HEK293 (cell line): ENCODE measurements at regions not wholly inside any gene's neighbourhood (a gene's known extent, or its start where the extent isn't known, plus 50 kb on each side); places are given as distances from the start of the nearest gene placed in this dataset.

ENCODE experiments used
- CTCF ChIA-PET: fragments of 350-600 bp; formaldehyde crosslinking; extraction: SDS; loops from one replicate; lab custom pipeline; 2021; ENCODE audit warnings: antibody characterized with exemption; lab: Yijun Ruan, JAX
- POLR2A ChIA-PET: fragments of 300-600 bp; formaldehyde crosslinking; extraction: SDS; loops from one replicate; lab custom pipeline; 2020; ENCODE audit warnings: antibody characterized with exemption, inconsistent platforms; lab: Yijun Ruan, JAX
- H3K27ac ChIP-seq: fragments of 200-500 bp; sonication (Bioruptor generic); 2 replicates; pipeline ENCODE4 v1.5.1; 2014; ENCODE audit warnings: low read depth, low read length, control low read depth, inconsistent platforms; ENCODE audit errors: extremely low read depth
- H3K36me3 ChIP-seq, 2 experiments: fragments of 200-500 bp in 1 of 2; sonication (Bioruptor generic) in 1 of 2; 1 replicate in 1 of 2; 2 replicates in 1 of 2; pipeline ENCODE4 v1.5.1; 2014 to 2017; ENCODE audit warnings: inconsistent platforms in 2 of 2, low read length in 2 of 2; ENCODE audit not compliant: control insufficient read depth in 2 of 2, insufficient read depth in 1 of 2
- H3K4me1 ChIP-seq: fragments of 200-500 bp; sonication (Bioruptor generic); 2 replicates; pipeline ENCODE4 v1.5.1; 2014; ENCODE audit warnings: mild to moderate bottlenecking, low read length, inconsistent platforms; ENCODE audit not compliant: control insufficient read depth, insufficient read depth
- H3K4me3 ChIP-seq: 2 replicates; pipeline ENCODE4 v1.5.1; 2011; ENCODE audit warnings: low read depth, mild to moderate bottlenecking, control low read depth, low read length, moderate library complexity
- H3K9me3 ChIP-seq: fragments of 200-500 bp; sonication (Bioruptor generic); 2 replicates; pipeline ENCODE4 v1.5.1; 2014; ENCODE audit warnings: low read depth, low read length, inconsistent platforms; ENCODE audit not compliant: control insufficient read depth, insufficient read depth
- KLF7 ChIP-seq: fragments of 450-650 bp; formaldehyde crosslinking; IDR thresholded peaks from 2 replicates; pipeline ENCODE4 v1.5.1; 2016; ENCODE audit warnings: missing biosample characterization, missing genetic modification characterization, borderline replicate concordance
- MEIS1 ChIP-seq: sonication (generic); formaldehyde crosslinking; IDR thresholded peaks from 2 replicates; pipeline ENCODE4 v1.8.1; 2022; ENCODE audit warnings: missing genetic modification reagents, mild to moderate bottlenecking, borderline replicate concordance
- OVOL3 ChIP-seq: fragments of 450-650 bp; formaldehyde crosslinking; IDR thresholded peaks from 2 replicates; pipeline ENCODE4 v1.5.1; 2016; ENCODE audit warnings: missing biosample characterization, missing genetic modification characterization
- ZBTB17 ChIP-seq: fragments of 450-650 bp; formaldehyde crosslinking; IDR thresholded peaks from 2 replicates; pipeline ENCODE4 v1.5.1; 2016; ENCODE audit warnings: missing biosample characterization, missing genetic modification characterization
- ZFHX2 ChIP-seq: fragments of 450-650 bp; formaldehyde crosslinking; conservative IDR thresholded peaks from 2 replicates; pipeline ENCODE4 v1.5.1; 2016; ENCODE audit warnings: missing biosample characterization, missing genetic modification characterization
- ZNF211 ChIP-seq: fragments of 450-650 bp; formaldehyde crosslinking; IDR thresholded peaks from 2 replicates; pipeline ENCODE4 v1.5.1; 2016; ENCODE audit warnings: low read depth, missing biosample characterization, missing genetic modification characterization
- ZNF324 ChIP-seq: fragments of 450-650 bp; formaldehyde crosslinking; IDR thresholded peaks from 2 replicates; pipeline ENCODE4 v1.5.1; 2016; ENCODE audit warnings: missing biosample characterization, missing genetic modification characterization
- ZNF335 ChIP-seq: fragments of 450-650 bp; formaldehyde crosslinking; conservative IDR thresholded peaks from 2 replicates; pipeline ENCODE4 v1.5.1; 2016; ENCODE audit warnings: missing biosample characterization, missing genetic modification characterization
- ZNF366 ChIP-seq: fragments of 450-650 bp; formaldehyde crosslinking; conservative IDR thresholded peaks from 2 replicates; pipeline ENCODE4 v1.5.1; 2016; ENCODE audit warnings: missing biosample characterization, missing genetic modification characterization
- ZNF529 ChIP-seq: fragments of 450-650 bp; formaldehyde crosslinking; IDR thresholded peaks from 2 replicates; pipeline ENCODE4 v1.5.1; 2017; ENCODE audit warnings: missing genetic modification characterization, missing biosample characterization; ENCODE audit not compliant: insufficient replicate concordance
- ZNF558 ChIP-seq: fragments of 450-650 bp; formaldehyde crosslinking; IDR thresholded peaks from 2 replicates; pipeline ENCODE4 v1.5.1; 2016; ENCODE audit warnings: missing biosample characterization, missing genetic modification characterization
- ZNF561 ChIP-seq: fragments of 450-650 bp; IDR thresholded peaks from 2 replicates; pipeline ENCODE4 v1.5.1; 2018; ENCODE audit warnings: missing biosample characterization, missing genetic modification characterization, borderline replicate concordance
- ZNF626 ChIP-seq: fragments of 450-650 bp; sonication (Bioruptor Pico); formaldehyde crosslinking; IDR thresholded peaks from 2 replicates; pipeline ENCODE4 v1.5.1; 2018; ENCODE audit warnings: missing biosample characterization, missing genetic modification characterization, inconsistent platforms
- ZNF670 ChIP-seq: fragments of 450-650 bp; formaldehyde crosslinking; IDR thresholded peaks from 2 replicates; pipeline ENCODE4 v1.5.1; 2016; ENCODE audit warnings: missing biosample characterization, missing genetic modification characterization, low read depth
- ZNF768 ChIP-seq: fragments of 450-650 bp; formaldehyde crosslinking; IDR thresholded peaks from 2 replicates; pipeline ENCODE4 v1.5.1; 2018; ENCODE audit warnings: missing biosample characterization, mild to moderate bottlenecking, missing genetic modification characterization
- ZNF776 ChIP-seq: fragments of 450-650 bp; formaldehyde crosslinking; IDR thresholded peaks from 2 replicates; pipeline ENCODE4 v1.5.0; 2017; ENCODE audit warnings: missing biosample characterization, missing genetic modification characterization, borderline replicate concordance
- ZNF785 ChIP-seq: fragments of 450-650 bp; formaldehyde crosslinking; IDR thresholded peaks from 2 replicates; pipeline ENCODE4 v1.5.1; 2016; ENCODE audit warnings: missing biosample characterization, missing genetic modification characterization
- TF ChIP-seq, protein P1 (sequence below): fragments of 450-650 bp; formaldehyde crosslinking; IDR thresholded peaks from 2 replicates; pipeline ENCODE4 v1.5.1; 2017; ENCODE audit warnings: missing biosample characterization, missing genetic modification characterization
- TF ChIP-seq, protein P2 (sequence below): fragments of 450-650 bp; formaldehyde crosslinking; IDR thresholded peaks from 2 replicates; pipeline ENCODE4 v1.5.1; 2016; ENCODE audit warnings: missing biosample characterization, missing genetic modification characterization
- TF ChIP-seq, protein P3 (sequence below): fragments of 450-650 bp; formaldehyde crosslinking; IDR thresholded peaks from 2 replicates; pipeline ENCODE4 v1.5.1; 2017; ENCODE audit warnings: missing biosample characterization, missing genetic modification characterization
- TF ChIP-seq, protein P4 (sequence below): fragments of 450-650 bp; formaldehyde crosslinking; IDR thresholded peaks from 2 replicates; pipeline ENCODE4 v1.5.1; 2016; ENCODE audit warnings: missing biosample characterization, missing genetic modification characterization

DNA sequence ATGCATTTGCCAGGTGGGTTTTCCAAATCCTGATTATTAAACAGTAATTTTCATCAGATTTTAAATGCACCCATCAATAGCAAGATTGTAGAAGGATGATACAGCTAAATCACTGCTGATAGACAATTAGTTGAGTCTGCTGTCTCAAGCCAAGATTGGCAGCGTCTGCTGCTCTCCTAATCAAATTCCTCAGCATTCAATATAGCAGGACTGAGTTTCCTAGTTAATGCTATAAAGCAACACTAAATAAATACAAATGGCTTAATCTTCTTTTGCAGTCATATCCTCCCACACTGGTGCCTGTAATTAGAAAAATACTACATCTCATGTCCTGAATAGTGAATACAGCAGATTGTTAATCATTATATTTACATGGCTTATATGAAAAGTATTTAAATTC lies 1028.8 kb downstream of the ADGRL2 start (continued):
- TF ChIP-seq ZNF366 (tag by site-specific recombination), result no peak
- no peak for TF ChIP-seq ZNF670 (tag by site-specific recombination)
- TF ChIP-seq ZNF776 (tag by site-specific recombination), result no peak
- TF ChIP-seq ZNF558, result no peak
- no peak for TF ChIP-seq ZNF529 (tag by site-specific recombination)
- TF ChIP-seq ZNF785, result no peak
- no peak for TF ChIP-seq MEIS1 (CRISPR knock-in tag)

DNA sequence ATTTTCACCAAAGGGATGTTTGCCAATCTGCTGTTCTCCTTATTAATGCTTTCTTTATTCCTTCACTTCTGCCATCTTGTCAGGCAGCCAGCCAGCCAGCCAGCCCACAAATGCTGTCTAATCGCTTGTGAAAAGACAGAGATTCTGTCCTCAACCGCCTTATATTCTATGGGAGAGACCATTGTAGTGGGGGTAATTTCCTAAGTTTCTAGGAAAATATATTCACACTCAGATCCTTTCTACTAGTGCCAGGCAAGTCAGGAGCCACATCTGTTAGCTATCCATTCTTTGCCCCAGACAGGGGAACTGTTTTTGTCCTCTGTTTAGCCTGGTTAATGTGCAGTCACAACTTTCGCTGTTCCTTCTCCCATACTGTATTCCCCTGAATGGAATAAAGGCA lies 1023.1 kb downstream of the ADGRL2 start:
- POLR2A ChIA-PET, result no interaction called here

DNA sequence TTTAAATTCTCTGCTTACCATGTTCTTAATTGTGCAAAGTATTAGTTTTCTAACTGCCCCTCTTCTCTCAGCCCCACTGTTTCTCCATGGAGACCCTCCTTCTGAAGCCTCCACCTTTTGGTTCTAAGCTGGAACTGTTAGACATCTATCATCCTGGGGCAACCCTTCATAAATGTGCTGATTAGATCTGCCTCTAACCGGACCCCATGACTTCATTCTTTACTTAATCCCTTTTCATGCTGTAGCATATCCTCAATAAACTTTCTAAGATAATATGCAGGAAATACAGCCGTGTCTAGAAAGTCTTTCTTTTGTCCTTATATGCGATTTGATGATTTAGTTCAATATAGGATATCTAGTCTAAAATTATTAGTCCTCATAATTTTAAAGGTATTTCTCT lies 1020.1 kb downstream of the ADGRL2 start:
- Histone ChIP-seq H3K36me3 (no peaks in the 10 kb centered on the region), H3K4me1 (no peaks in the 10 kb centered on the region), H3K27ac (no peak overlapping the region), H3K9me3 (no peaks in the 10 kb centered on the region), H3K4me3 (no peak overlapping the region)
- POLR2A ChIA-PET, result no interaction called here
- CTCF ChIA-PET, result interaction anchor here (1.4 kb wide), 1 partner anchor 12 kb away, joined by 3 read pairs; no protein-coding TSS in a partner anchor
- TF ChIP-seq ZNF561 (tag by site-specific recombination), result no peak
- TF ChIP-seq ZNF366 (tag by site-specific recombination), result no peak
- TF ChIP-seq, protein P1, sequence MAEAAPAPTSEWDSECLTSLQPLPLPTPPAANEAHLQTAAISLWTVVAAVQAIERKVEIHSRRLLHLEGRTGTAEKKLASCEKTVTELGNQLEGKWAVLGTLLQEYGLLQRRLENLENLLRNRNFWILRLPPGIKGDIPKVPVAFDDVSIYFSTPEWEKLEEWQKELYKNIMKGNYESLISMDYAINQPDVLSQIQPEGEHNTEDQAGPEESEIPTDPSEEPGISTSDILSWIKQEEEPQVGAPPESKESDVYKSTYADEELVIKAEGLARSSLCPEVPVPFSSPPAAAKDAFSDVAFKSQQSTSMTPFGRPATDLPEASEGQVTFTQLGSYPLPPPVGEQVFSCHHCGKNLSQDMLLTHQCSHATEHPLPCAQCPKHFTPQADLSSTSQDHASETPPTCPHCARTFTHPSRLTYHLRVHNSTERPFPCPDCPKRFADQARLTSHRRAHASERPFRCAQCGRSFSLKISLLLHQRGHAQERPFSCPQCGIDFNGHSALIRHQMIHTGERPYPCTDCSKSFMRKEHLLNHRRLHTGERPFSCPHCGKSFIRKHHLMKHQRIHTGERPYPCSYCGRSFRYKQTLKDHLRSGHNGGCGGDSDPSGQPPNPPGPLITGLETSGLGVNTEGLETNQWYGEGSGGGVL (tag by site-specific recombination), result no peak
- TF ChIP-seq ZNF768, result no peak
- no peak for TF ChIP-seq ZNF324 (tag by site-specific recombination)
- no peak for TF ChIP-seq KLF7 (tag by site-specific recombination)
- TF ChIP-seq ZNF626 (tag by site-specific recombination), result no peak
- TF ChIP-seq, protein P2, sequence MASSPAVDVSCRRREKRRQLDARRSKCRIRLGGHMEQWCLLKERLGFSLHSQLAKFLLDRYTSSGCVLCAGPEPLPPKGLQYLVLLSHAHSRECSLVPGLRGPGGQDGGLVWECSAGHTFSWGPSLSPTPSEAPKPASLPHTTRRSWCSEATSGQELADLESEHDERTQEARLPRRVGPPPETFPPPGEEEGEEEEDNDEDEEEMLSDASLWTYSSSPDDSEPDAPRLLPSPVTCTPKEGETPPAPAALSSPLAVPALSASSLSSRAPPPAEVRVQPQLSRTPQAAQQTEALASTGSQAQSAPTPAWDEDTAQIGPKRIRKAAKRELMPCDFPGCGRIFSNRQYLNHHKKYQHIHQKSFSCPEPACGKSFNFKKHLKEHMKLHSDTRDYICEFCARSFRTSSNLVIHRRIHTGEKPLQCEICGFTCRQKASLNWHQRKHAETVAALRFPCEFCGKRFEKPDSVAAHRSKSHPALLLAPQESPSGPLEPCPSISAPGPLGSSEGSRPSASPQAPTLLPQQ (tag by site-specific recombination), result no peak
- TF ChIP-seq, protein P3, sequence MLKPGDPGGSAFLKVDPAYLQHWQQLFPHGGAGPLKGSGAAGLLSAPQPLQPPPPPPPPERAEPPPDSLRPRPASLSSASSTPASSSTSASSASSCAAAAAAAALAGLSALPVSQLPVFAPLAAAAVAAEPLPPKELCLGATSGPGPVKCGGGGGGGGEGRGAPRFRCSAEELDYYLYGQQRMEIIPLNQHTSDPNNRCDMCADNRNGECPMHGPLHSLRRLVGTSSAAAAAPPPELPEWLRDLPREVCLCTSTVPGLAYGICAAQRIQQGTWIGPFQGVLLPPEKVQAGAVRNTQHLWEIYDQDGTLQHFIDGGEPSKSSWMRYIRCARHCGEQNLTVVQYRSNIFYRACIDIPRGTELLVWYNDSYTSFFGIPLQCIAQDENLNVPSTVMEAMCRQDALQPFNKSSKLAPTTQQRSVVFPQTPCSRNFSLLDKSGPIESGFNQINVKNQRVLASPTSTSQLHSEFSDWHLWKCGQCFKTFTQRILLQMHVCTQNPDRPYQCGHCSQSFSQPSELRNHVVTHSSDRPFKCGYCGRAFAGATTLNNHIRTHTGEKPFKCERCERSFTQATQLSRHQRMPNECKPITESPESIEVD (tag by site-specific recombination), result no peak
- TF ChIP-seq OVOL3 (tag by site-specific recombination), result no peak
- TF ChIP-seq ZFHX2, result no peak
- TF ChIP-seq ZNF211 (tag by site-specific recombination), result no peak

More for the DNA sequence above, 1023.1 kb downstream of the ADGRL2 start:
- Histone ChIP-seq H3K36me3 (no peaks in the 10 kb centered on the region), H3K9me3 (no peaks in the 10 kb centered on the region), H3K27ac (no peak overlapping the region), H3K4me3 (no peak overlapping the region), H3K4me1 (no peaks in the 10 kb centered on the region)
- TF ChIP-seq, protein P4, sequence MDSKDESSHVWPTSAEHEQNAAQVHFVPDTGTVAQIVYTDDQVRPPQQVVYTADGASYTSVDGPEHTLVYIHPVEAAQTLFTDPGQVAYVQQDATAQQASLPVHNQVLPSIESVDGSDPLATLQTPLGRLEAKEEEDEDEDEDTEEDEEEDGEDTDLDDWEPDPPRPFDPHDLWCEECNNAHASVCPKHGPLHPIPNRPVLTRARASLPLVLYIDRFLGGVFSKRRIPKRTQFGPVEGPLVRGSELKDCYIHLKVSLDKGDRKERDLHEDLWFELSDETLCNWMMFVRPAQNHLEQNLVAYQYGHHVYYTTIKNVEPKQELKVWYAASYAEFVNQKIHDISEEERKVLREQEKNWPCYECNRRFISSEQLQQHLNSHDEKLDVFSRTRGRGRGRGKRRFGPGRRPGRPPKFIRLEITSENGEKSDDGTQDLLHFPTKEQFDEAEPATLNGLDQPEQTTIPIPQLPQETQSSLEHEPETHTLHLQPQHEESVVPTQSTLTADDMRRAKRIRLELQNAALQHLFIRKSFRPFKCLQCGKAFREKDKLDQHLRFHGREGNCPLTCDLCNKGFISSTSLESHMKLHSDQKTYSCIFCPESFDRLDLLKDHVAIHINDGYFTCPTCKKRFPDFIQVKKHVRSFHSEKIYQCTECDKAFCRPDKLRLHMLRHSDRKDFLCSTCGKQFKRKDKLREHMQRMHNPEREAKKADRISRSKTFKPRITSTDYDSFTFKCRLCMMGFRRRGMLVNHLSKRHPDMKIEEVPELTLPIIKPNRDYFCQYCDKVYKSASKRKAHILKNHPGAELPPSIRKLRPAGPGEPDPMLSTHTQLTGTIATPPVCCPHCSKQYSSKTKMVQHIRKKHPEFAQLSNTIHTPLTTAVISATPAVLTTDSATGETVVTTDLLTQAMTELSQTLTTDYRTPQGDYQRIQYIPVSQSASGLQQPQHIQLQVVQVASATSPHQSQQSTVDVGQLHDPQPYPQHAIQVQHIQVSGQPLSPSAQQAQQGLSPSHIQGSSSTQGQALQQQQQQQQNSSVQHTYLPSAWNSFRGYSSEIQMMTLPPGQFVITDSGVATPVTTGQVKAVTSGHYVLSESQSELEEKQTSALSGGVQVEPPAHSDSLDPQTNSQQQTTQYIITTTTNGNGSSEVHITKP (tag by site-specific recombination), result peak; percentile 77
- no peak for TF ChIP-seq ZBTB17 (tag by site-specific recombination)
- TF ChIP-seq ZNF335 (tag by site-specific recombination), result peak; percentile 48
- no peak for TF ChIP-seq MEIS1 (CRISPR knock-in tag)
- CTCF ChIA-PET, result no interaction called here
